Fibroblast of skin of left biceps (primary cell): ENCODE measurements at regions not wholly inside any gene's neighbourhood (a gene's known extent, or its start where the extent isn't known, plus 50 kb on each side); places are given as distances from the start of the nearest gene placed in this dataset.
"Not testable (repeated sequence)": the region's sequence is repeated elsewhere in the genome, so short reads cannot be mapped to it uniquely, and the experiment has no call there.

Experiments
- DNase-seq, 2 experiments: peaks; one replicate each; pipeline ENCODE4 v3.0.0-alpha.2; 2013; ENCODE audit warnings: low read depth in 2 of 2

DNA sequence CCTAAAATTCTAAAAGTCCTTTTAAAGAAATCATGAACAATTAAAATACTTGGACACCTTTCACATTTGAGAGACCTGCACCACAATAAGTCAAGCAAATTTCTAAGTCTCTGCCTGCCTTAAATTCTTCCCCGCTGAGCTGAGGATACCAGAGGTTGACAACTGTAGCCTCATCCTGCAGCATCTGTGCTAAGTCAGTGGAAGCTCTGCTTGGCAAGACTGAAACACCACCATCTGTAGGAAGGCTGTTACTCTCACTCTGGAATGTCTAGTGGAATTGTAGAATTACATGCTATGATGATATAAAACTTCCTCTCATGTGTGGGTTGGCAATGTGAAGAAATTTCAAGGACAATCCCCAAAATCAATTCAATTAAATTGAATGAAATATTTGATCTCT, 1756.5 kb downstream of the NCAM2 start:
- DNase-seq: no peak

DNA sequence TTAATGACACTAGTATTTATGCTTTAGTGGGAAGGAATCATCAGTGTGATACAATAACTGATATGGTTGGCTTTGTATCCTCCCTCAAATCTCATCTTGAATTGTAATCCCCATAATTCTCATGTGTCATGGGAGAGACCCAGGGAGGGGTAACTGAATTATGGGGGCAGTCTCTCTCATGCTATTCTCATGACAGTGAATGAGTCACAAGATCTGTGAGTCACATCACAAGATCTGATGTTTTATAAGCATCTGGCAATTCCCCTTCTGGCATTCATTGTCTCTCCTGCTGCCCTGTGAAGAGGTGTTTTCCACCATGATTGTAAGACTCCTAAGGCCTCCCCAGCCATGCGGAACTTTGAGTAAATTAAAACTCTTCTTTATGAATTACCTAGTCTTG, 1760.3 kb downstream of the NCAM2 start:
- DNase-seq: no peak

DNA sequence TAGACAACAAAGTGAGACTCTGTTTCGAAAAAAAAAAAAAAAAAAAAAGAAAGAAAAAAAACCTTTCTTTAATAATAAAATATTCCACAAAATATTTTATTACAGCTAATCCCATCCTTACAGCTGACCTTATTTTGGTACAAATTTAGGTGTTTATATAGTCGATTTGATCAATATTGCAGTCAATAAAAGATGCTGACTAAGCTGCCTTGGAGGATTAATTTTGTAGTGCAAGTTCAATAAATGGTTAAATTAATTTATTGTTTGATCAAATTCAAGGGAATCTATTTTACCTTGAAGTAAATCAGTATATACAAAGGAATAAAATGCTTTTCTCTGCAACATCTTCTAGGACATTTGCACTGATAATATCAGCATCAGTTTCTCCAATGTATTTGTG, 1764.3 kb downstream of the NCAM2 start:
- no peak for DNase-seq

DNA sequence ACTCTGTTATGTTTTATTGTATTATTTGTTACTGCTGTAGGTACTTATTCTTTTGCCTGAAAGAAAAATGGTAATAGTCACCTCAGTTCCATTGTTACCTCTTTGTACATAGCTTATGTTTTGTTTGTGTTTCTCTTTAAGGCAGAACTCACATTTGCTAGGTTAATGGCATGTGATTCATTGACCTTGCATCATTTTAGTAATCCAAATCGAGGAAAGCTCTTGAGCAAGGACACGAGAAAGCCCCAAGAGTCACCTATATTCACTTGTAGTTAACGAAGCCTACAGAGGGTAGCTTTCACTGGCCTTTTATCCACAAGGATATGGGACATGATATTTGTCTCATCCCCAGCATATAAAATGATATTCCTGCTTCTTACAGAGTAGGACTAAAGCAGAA, 1765.2 kb downstream of the NCAM2 start:
- no peak for DNase-seq

DNA sequence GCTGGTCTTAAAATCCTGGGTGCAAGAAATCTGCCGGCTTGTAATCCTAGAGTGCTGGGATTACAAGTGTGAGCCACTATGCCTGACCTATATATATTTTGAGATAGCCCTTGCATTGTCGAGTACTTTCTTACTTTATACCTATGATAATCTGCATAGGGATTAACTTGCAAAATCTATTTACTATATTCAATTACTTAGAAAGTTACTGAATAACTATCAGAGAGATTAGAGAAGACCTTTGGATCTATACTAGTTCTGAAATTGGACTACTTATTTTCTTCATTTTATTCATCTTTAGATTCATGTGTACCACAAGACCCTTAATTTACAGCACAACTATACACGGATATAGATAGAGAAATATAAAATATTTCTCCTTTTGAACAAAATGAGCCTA, 1766.0 kb downstream of the NCAM2 start:
- DNase-seq: no peak

DNA sequence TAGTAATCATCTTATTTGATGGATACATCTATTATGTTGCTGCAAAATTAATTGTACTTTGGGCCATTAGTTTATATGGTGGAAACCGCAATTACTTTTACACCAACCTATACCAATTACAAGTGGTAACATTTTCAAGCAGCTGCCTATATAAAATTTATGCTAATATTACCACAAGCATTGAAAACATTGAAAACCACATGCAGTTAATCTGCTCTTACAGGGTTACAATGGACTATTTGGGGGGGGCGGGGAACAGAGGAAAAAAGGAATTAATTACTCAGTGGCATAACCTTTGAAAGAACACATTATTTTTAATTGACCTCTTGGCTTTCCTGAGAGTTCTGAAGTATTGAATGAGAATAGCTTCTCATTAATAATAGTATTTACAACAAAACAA, 1793.2 kb downstream of the NCAM2 start:
- DNase-seq: no peak

DNA sequence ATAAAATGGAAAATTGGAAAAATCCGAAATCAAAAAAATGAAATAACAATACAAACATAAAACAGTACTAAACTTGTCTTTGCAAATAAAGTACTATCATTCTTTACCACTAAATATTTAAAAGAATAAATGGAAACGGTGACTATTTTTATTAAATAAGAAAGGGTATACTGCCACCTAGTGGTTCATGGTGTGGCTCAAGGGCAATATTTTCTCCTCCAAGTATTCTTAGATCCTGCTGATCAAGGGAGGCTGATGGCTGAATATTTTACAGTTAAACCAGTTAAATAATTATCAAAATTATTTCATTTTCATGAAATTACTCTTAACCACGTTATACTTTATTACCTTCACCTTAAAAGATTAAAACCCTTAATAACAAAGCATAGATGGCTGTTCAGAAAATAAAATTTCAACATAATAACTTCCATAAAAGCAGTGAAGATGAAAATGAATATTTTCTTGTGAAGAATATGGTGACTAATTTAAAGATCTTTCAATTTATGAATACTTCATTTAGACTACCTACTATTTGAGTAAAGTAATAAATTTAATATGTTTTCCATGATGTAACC, 1793.9 kb downstream of the NCAM2 start:
- peak; percentile 14 to 16 for DNase-seq

DNA sequence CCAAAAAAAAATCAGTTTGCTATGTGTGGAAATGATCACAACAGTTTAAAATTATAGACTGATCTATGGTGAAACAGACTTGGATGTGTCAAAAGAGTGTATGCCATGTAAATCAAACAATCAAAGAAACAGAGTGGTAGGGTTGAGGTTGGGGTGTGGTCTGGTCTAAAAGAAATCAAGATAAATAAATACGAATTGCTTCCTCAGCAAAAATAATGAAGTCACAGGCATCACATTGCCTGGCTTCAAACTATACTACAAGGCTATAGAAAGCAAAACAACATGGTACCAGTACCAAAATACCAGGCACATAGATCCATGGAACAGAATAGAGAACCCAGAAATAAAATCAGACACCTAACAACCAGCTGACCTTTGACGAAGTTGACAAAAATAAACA, 1796.9 kb downstream of the NCAM2 start:
- DNase-seq: no peak

DNA sequence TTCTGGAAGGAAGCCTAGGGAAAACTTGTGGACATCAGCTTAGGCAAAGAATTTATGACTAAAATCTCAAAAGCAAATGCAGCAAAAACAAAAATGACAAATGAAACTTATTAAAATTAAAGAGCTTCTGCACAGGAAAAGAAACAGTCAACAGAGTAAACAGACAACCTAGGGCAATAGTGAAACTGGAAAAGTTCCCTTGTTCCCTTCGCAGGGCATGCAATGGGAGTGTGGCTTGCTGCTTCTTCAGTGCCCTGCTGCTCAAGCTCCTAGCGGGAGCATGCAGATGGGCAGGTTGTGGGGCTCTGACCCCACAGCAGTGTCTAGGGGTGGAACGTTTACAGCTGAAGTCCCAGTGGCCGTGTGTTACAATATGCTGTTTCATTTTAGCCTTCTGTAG, 1797.4 kb downstream of the NCAM2 start:
- no peak for DNase-seq

DNA sequence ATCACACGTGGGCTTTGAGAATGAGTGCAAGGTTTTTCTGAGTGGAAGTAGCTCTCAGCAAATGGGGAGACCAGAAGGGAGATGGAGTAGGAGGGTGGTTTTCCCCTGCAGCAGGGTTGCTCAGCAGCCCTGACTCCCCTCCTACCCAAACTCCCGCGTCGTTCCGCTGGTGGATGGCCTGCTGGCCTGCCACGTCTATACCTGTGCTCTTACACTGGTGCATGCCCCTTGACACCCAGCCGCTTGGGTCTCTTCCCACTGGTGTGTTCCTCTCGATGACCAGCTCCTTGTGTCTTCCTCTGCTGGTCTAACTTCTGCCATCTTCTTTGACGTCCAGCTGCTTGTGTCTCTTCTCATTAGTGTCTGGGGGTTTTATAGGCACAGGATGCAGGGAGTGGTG, 1797.9 kb downstream of the NCAM2 start:
- DNase-seq: no peak

DNA sequence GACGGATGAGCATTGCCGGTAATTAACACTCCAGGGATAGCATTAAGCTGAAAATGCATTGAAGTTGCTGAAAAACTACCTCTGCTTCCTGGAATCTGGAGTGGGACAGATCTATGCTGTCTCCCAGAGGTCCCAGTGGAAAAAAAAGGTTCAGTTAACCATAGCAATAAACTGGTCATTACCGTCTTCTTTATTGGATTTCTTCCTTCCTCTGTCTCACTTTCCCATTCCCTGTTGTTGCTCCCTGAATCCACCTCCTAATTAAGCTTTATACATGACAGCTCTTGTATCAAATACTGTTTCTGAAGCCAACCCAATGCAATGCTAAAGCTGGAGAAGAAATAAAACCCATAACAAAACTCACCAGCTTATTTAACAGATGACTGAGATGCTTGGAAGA, 1805.9 kb downstream of the NCAM2 start:
- DNase-seq: no peak

DNA sequence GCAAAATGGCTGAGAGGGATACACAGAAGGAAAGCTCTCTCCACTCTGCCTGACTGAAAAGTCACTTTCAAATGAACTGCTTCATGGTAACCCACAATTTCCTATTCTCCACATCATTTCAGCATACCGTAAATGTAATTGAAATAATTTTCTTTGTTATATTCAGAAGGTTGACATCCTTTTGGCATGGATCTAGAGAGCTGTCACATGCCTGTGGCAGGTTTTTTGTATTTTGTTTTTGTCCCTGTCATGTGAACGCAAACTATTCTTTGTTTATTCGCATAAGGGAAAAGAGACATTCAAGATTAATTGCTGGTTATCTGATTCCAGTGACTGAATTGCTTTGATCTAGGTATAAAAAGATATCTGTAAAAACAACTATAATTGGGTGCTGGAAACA, 1808.1 kb downstream of the NCAM2 start:
- DNase-seq: no peak

DNA sequence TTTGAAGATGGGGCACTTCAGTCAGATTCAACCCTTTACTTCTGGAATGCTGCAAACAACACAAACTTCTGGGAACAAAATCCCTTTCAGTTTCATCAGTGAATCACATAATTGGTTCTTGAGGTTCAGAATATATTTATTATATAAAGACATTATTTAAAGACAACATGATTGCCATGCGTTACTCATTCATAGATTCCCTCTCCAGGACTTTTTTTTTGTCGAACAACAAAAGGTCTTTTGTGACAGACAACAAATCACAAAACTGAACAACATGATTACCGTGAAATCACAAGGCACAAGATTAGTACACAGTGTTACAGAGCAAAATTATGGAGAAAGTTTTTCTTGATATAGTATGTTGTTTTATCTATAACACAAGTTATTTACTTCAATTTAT, 1815.0 kb downstream of the NCAM2 start:
- DNase-seq: no peak

DNA sequence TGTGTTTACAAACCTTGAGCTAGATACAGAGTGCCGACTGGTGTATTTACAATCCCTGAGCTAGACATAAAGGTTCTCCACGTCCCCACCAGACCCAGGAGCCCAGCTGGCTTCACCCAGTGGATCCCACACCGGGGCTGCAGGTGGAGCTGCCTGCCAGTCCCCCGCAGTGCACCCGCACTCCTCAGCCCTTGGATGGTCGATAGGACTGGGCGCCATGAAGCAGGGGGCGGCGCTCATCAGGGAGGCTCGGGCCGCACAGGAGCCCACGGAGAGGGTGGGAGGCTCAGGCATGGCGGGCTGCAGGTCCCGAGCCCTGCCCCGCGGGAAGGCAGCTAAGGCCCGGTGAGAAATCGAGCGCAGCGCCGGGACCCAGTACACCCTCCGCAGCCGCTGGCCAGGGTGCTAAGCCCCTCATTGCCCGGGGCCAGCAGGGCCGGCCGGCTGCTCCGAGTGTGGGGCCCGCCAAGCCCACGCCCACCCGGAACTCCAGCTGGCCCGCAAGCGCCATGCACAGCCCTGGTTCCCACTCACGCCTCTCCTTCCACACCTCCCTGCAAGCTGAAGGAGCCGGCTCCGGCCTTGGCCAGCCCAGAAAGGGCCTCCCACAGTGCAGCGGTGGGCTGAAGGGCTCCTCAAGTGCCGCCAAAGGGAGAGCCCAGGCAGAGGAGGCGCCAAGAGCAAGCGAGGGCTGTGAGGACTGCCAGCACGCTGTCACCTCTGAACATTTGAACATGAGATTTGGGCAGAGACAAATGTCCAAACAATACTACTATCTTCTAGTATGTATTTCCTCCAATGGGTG, 1820.7 kb downstream of the NCAM2 start:
- DNase-seq: not testable (repeated sequence)

DNA sequence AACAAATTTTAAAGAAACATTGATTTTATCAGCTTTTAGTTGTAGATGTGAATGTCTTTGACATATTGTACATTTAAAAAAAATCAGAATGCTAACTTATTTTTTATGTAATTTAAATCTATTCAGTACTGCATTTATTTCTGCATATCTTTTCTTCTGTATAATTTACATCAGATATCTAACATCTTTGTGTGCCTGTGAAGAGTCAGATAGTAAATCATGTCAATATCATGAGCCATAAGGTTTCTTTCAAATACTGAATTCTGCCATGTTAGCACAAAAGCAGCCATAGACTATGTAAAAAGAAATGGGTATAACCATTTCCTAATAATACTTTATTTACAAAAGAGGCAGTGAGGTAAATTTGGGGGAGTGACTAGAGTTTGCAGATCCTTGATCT, 1829.2 kb downstream of the NCAM2 start:
- DNase-seq: no peak

DNA sequence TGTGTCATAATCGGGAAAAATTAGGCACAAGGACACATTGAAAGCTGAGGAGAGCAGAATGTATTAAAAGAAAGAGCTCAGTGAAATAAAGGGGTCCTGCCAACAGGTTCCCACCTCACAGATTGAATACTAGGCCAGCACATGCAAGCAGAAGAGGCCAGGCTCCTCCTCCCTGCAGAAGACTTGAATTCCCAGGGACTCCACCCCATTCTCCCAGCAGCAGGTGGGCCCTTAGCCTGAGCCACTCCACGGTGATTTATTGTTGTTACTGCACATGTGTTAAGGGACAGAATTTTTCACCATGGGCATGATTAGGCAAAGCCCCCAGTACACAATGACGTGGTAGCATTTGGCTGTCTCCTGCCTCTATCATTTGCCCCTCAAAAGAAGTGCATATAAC, 1844.7 kb downstream of the NCAM2 start:
- no peak for DNase-seq

DNA sequence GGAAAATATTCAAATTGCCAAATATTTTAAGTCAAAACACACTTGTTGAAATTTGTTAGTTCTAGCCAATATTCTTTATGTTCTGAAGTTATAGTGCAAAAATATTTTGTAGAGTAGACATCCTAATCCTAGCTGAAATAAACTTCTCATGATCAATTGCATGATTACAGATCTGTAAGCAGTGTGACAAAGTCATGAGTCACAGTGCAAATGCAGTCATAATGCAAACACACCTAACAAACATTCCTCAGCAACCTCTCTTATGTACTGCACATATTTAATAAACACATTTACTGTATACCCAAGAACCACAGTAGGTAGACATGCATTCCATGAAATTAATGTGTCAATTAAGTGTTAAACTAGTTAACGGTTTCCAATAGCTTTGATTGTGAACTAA, 1857.4 kb downstream of the NCAM2 start:
- no peak for DNase-seq

DNA sequence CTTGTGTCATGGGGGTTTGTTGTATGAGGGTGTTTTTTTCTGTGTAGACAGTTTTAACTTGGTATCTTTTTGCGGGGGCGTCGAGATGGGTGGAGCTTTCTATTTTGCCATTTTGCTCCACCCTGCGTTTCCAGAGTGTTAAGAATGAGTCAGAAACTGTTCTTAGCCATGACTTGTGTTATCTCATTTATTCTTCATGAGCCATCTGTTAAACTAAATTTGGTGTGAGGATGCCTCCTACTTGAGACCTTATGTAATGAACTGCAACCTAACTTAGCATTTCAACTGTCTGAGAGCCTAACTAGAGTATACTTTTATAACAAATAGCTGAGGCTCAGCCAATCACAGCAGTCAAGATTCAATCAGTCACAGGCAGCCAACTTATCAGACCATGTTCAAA, 1873.5 kb downstream of the NCAM2 start:
- DNase-seq: no peak

DNA sequence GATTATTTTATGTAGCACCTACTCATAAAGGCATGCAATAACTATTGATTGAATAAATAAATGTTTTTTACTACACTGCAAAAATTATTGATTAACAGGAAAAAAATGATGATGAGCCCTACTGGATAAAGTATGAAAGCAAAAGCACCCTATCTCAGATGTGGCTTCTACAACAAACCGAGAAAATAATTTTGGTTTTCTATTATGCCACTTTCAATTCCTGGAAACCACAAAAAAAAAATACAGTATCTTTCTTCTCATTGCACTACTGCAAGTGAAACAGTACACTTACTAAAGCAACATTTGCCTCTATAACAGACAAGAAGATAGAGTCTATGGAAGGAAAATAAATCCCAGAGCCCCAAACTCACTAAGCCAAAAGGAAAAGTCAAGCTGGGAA, 1882.4 kb downstream of the NCAM2 start:
- DNase-seq: no peak

DNA sequence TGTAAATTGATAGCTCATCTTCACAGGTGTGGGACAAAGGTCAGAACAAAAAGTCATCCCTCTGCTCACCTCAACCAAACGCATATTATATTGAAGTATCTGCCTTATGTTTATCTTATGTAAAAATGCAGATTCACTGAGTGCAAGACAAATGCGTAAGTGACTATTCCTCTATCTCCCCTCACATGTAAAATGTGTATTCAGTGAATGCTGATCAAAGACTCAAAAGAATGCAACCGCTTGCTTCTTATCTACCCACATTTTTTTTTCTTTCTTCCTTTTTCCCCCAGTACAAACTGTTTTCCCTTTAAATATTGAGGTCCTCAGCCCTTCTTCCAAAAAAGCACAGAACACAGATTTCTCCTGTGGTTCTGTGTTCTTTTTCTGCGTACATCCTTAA, 1882.9 kb downstream of the NCAM2 start:
- DNase-seq: no peak

DNA sequence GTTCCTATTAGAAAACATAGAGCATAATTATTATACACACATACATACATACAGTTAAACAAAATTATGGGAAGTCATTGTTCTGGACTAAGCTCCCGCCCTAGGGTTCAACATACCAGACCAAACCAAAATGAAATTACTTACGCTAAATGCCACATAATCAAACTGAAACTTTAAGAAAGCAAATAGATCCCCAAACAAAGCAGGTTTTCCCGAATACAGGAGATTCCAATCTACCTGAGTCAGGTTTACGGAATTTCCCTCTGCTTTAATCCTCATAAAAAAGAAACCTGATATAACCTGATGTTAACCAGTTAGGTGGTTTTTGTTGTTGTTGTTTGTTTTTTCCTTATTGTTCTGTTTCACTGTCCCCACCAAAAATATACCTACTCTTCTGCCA, 1886.9 kb downstream of the NCAM2 start:
- DNase-seq: no peak

DNA sequence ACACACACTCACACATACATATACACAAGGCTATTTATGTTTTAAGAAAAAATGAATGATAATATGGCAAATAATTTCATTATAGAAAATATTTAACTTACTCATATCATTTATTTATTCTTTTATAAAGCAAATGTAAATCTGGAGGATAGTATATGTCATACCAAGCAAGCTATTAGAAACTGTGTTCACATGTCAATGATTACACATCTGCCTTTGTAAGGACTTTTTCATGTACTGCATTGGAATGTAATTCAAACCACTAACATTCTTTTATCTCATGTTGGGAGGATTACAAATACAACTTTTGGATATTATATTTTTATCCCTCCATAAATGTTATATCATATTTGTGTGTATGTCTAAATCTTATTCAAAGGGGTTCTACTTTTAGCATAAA, 1887.4 kb downstream of the NCAM2 start:
- no peak for DNase-seq

DNA sequence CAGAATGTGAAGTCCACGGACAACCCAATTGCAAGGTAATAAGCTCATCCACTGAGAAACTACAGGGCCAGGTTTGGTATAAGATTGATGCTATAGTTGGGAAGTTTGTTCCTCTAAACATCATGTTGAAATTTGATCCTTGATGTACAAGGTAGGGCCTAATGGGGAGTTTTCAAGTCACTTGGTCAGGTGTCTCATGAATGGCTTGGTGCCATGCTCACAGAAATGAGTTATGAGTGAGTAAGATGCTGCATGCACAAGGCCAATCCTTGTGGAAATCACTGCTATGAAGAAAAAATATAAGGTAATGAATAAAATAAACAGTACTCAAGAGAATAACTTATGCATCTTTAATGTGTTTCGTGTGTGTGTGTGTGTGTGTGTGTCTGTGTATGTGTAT, 1891.2 kb downstream of the NCAM2 start:
- no peak for DNase-seq

DNA sequence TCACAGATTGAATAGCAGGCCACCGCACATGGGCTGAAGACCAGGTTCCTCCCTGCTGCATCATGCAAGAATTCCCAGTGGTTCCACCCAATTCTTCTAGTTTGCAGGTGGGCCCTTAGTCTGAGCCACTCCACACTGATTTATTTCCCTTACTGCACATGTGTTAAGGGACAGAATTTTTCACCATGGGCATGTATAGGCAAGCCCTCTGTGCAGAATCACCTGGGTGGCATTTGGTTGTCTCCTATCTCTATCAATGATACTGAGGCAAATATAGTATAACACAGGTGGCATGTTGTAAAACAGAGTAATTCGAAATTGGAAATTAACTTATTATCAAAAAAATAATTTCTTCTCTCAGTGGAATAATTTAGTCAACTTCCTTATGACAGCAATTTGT, 1892.4 kb downstream of the NCAM2 start:
- DNase-seq: no peak
